ENCODE measurements at regions not wholly inside any gene's neighbourhood (a gene's known extent, or its start where the extent isn't known, plus 50 kb on each side); places are given as distances from the start of the nearest gene placed in this dataset.

GRCh38 chrX:38890326-38890725, 89.1 kb downstream of the MID1IP1 start:
- no peak for DNase-seq

- DNase-seq: no peak
These were observed 89.7 kb downstream of the MID1IP1 start for GRCh38 chrX:38890963-38891362.

GRCh38 chrX:38891641-38892413, 90.6 kb downstream of the MID1IP1 start:
- no peak for DNase-seq

- no peak for DNase-seq
These were observed 92.2 kb downstream of the MID1IP1 start for GRCh38 chrX:38893441-38893840.

- DNase-seq: no peak
These were observed 94.5 kb downstream of the MID1IP1 start for GRCh38 chrX:38895775-38896174.

- DNase-seq: no peak
These were observed 95.6 kb downstream of the MID1IP1 start for GRCh38 chrX:38896724-38897298.

- DNase-seq: no peak
These were observed 97.0 kb downstream of the MID1IP1 start for GRCh38 chrX:38898261-38898660.

- DNase-seq: no peak
These were observed 98.4 kb downstream of the MID1IP1 start for GRCh38 chrX:38899650-38900049.

GRCh38 chrX:38900719-38901118, 99.5 kb downstream of the MID1IP1 start:
- no peak for DNase-seq

- DNase-seq: no peak
These were observed 101.8 kb downstream of the MID1IP1 start for GRCh38 chrX:38902972-38903492.

- DNase-seq: no peak
These were observed 115.5 kb downstream of the MID1IP1 start for GRCh38 chrX:38916801-38917200.

- no peak for DNase-seq
These were observed 116.7 kb downstream of the MID1IP1 start for GRCh38 chrX:38917954-38918353.

GRCh38 chrX:38919202-38919601, 117.9 kb downstream of the MID1IP1 start:
- DNase-seq: no peak

GRCh38 chrX:38919853-38920528, 118.7 kb downstream of the MID1IP1 start:
- DNase-seq: no peak

GRCh38 chrX:38923451-38923969, 122.3 kb downstream of the MID1IP1 start:
- DNase-seq: no peak

- DNase-seq: no peak
These were observed 126.3 kb downstream of the MID1IP1 start for GRCh38 chrX:38927592-38927991.

GRCh38 chrX:38929966-38930421, 128.7 kb downstream of the MID1IP1 start:
- DNase-seq: no peak

- no peak for DNase-seq
These were observed 129.2 kb downstream of the MID1IP1 start for GRCh38 chrX:38930474-38930873.

- no peak for DNase-seq
These were observed 134.3 kb downstream of the MID1IP1 start for GRCh38 chrX:38935561-38935960.

- DNase-seq: no peak
These were observed 136.1 kb downstream of the MID1IP1 start for GRCh38 chrX:38937400-38937799.

GRCh38 chrX:38937926-38938325, 136.7 kb downstream of the MID1IP1 start:
- DNase-seq: no peak

GRCh38 chrX:38939067-38939466, 137.8 kb downstream of the MID1IP1 start:
- DNase-seq: no peak

- DNase-seq: no peak
These were observed 139.3 kb downstream of the MID1IP1 start for GRCh38 chrX:38940547-38940946.

- no peak for DNase-seq
These were observed 140.4 kb downstream of the MID1IP1 start for GRCh38 chrX:38941675-38942074.

Data from NCI-H2171 (cell line).